B cell (primary cell): ENCODE measurements at regions not wholly inside any gene's neighbourhood (a gene's known extent, or its start where the extent isn't known, plus 50 kb on each side); places are given as distances from the start of the nearest gene placed in this dataset.

Source experiments
- ATAC-seq: fragments of 200-7000 bp; cut with Tn5 transposase; one replicate; pipeline ENCODE4 v1.10.0; 2021; ENCODE audit warnings: low read depth, mild to moderate bottlenecking, moderate number of reproducible peaks, moderate library complexity
- CTCF ChIA-PET: fragments of 350-600 bp; sonication (Branson Sonifier 250); formaldehyde crosslinking; loops from one replicate; lab custom pipeline; 2021; ENCODE audit warnings: antibody characterized with exemption, inconsistent platforms; lab: Charles Lee
- POLR2A ChIA-PET: fragments of 350-600 bp; sonication (Branson Sonifier 250); formaldehyde crosslinking; loops from one replicate; lab custom pipeline; 2021; ENCODE audit warnings: antibody characterized with exemption; lab: Charles Lee
- DNase-seq: peaks from one replicate; pipeline ENCODE4 v3.0.0; 2013
- H2AFZ ChIP-seq: 2 replicates; pipeline ENCODE4 v1.6.1; 2012; ENCODE audit warnings: mild to moderate bottlenecking, low read depth, low read length; ENCODE audit not compliant: insufficient read depth, poor library complexity, severe bottlenecking
- H3K27ac ChIP-seq, 2 donors: 1 replicate in 1 of 2; 2 replicates in 1 of 2; pipeline ENCODE4 v1.5.1; 2012 to 2013; ENCODE audit warnings: low read length in 2 of 2, mild to moderate bottlenecking in 2 of 2, moderate library complexity in 1 of 2
- H3K27me3 ChIP-seq, 4 experiments: fragments of 200-600 bp in 1 of 4; sonication (generic) in 1 of 4; replicated peaks in 1 of 4; 1 replicate in 2 of 4; 2 replicates in 2 of 4; pipeline versions ENCODE4 v1.6.1 to v1.7.0; 2013 to 2016; ENCODE audit warnings: low read length in 3 of 4, mild to moderate bottlenecking in 2 of 4, mixed read lengths in 1 of 4, moderate library complexity in 1 of 4; ENCODE audit not compliant: insufficient read depth in 4 of 4, control insufficient read depth in 3 of 4; ENCODE audit errors: control extremely low read depth in 1 of 4
- H3K36me3 ChIP-seq, 2 experiments: replicated peaks in 1 of 2; 1 replicate in 1 of 2; 2 replicates in 1 of 2; pipeline versions ENCODE4 v1.6.1 to v1.7.1; 2013; ENCODE audit warnings: low read length in 1 of 2; ENCODE audit not compliant: insufficient read depth in 2 of 2, control insufficient read depth in 1 of 2; ENCODE audit errors: control extremely low read depth in 1 of 2, extremely low read depth in 1 of 2
- H3K4me1 ChIP-seq, 2 donors: fragments of 200-600 bp in 1 of 2; sonication (generic) in 1 of 2; 1 replicate in 1 of 2; 2 replicates in 1 of 2; pipeline versions ENCODE4 v1.5.1 to v1.6.1; 2013 to 2017; ENCODE audit warnings: low read length in 2 of 2; ENCODE audit not compliant: control insufficient read depth in 2 of 2, insufficient read depth in 2 of 2
- H3K4me2 ChIP-seq: replicated peaks from 2 replicates; pipeline ENCODE3; 2012; ENCODE audit warnings: mild to moderate bottlenecking, low read depth, low read length; ENCODE audit not compliant: poor library complexity, severe bottlenecking
- H3K4me3 ChIP-seq, 5 experiments: fragments of 200-600 bp in 1 of 5; sonication (generic) in 1 of 5; 1 replicate in 3 of 5; 2 replicates in 2 of 5; pipeline versions ENCODE4 v1.5.1 to v1.7.0; 2011 to 2016; ENCODE audit warnings: low read length in 4 of 5, mild to moderate bottlenecking in 4 of 5, low read depth in 2 of 5, control low read depth in 1 of 5, moderate library complexity in 1 of 5; ENCODE audit not compliant: insufficient read depth in 1 of 5; ENCODE audit errors: control extremely low read depth in 1 of 5, extremely low read depth in 1 of 5
- H3K79me2 ChIP-seq: fragments of 200-600 bp; sonication (generic); one replicate; pipeline ENCODE4 v1.6.0; 2016; ENCODE audit warnings: low read length; ENCODE audit not compliant: control insufficient read depth, insufficient read depth
- H3K9ac ChIP-seq: fragments of 200-600 bp; sonication (generic); 2 replicates; pipeline ENCODE4 v1.6.1; 2017; ENCODE audit warnings: mild to moderate bottlenecking, low read length, moderate library complexity
- H3K9me3 ChIP-seq, 3 donors: one replicate each; pipeline versions ENCODE4 v1.6.1 to v1.7.1; 2013; ENCODE audit warnings: low read length in 2 of 3; ENCODE audit not compliant: control insufficient read depth in 2 of 3, insufficient read depth in 1 of 3; ENCODE audit errors: control extremely low read depth in 1 of 3
- H4K20me1 ChIP-seq: 2 replicates; pipeline ENCODE4 v1.6.0; 2012; ENCODE audit warnings: mild to moderate bottlenecking, low read length; ENCODE audit not compliant: insufficient read depth, control insufficient read depth, poor library complexity, severe bottlenecking
- H3K27ac Mint-ChIP-seq: one replicate; pipeline ENCODE4 v1.8.0; 2021; ENCODE audit warnings: mixed read lengths
- H3K27me3 Mint-ChIP-seq: one replicate; pipeline ENCODE4 v1.8.0; 2021; ENCODE audit warnings: mixed read lengths
- H3K4me1 Mint-ChIP-seq: one replicate; pipeline ENCODE4 v1.8.0; 2021; ENCODE audit warnings: mixed read lengths
- H3K4me3 Mint-ChIP-seq: one replicate; pipeline ENCODE4 v1.8.0; 2021; ENCODE audit warnings: mixed read lengths
- H3K9me3 Mint-ChIP-seq: one replicate; pipeline ENCODE4 v1.8.0; 2022; ENCODE audit warnings: mixed read lengths; ENCODE audit not compliant: insufficient read depth
- CTCF ChIP-seq: fragments of 200-600 bp; IDR thresholded peaks from one replicate; pipeline ENCODE4 v1.8.0; 2022; ENCODE audit warnings: antibody characterized with exemption, mild to moderate bottlenecking
- EZH2 ChIP-seq: IDR thresholded peaks from 2 replicates; pipeline ENCODE4 v1.6.1; 2012; ENCODE audit warnings: borderline replicate concordance, low read depth, mild to moderate bottlenecking, moderate library complexity, low read length; ENCODE audit not compliant: insufficient read depth, poor library complexity, severe bottlenecking
- WGBS: methylation state at CpG from one replicate; pipeline ENCODE4 v1.1.5; 2013; ENCODE audit warnings: missing lambda C conversion rate; ENCODE audit not compliant: insufficient coverage; 5-methylcytosine and 5-hydroxymethylcytosine counted together
- intact Hi-C: fragments of 100-400 bp; cut with micrococcal nuclease; formaldehyde crosslinking; loops from one replicate; pipeline ENCODE4 v1.10.0; 2022

GRCh38 chr6:91087908-91088307, 501.0 kb upstream of the MAP3K7 start:
- Histone ChIP-seq H4K20me1 (no peaks in the 10 kb centered on the region), H3K36me3 (no peaks in the 10 kb centered on the region), H2AFZ (no peak overlapping the region), H3K4me3 (no peak overlapping the region), H3K4me1 (no peaks in the 10 kb centered on the region), H3K79me2 (no peaks in the 10 kb centered on the region), H3K27me3 (no peaks in the 10 kb centered on the region), H3K27ac (no peak overlapping the region), H3K4me2 (no peak overlapping the region), H3K9me3 (no peaks in the 10 kb centered on the region), H3K9ac (no peak overlapping the region)
- TF ChIP-seq EZH2 = no peak
- TF ChIP-seq CTCF = no peak
- H3K27ac Mint-ChIP-seq = no peak overlapping the region
- no peak for ATAC-seq
- POLR2A ChIA-PET = no interaction called here
- no CpG with 5 or more reads among the region's 4 CpGs for WGBS
- H3K27me3 Mint-ChIP-seq = no peaks in the 10 kb centered on the region
- H3K4me1 Mint-ChIP-seq = no peaks in the 10 kb centered on the region
- H3K9me3 Mint-ChIP-seq = no peaks in the 10 kb centered on the region
- H3K4me3 Mint-ChIP-seq = no peak overlapping the region
- CTCF ChIA-PET = no interaction called here
- intact Hi-C loops = no loop called here
- no peak for DNase-seq

- no peaks in the 10 kb centered on the region for H3K9me3 ChIP-seq
- H3K4me2 ChIP-seq = no peak overlapping the region
- Mint-ChIP-seq H3K4me1 (no peaks in the 10 kb centered on the region), H3K27ac (no peak overlapping the region), H3K9me3 (no peaks in the 10 kb centered on the region), H3K27me3 (no peaks in the 10 kb centered on the region), H3K4me3 (no peak overlapping the region)
- no peaks in the 10 kb centered on the region for H3K27me3 ChIP-seq
- ATAC-seq (no peak), DNase-seq (no peak)
- WGBS = 79% methylated on average over 2 of the region's 5 CpGs
- H3K79me2 ChIP-seq = no peaks in the 10 kb centered on the region
- H3K36me3 ChIP-seq = no peaks in the 10 kb centered on the region
- no peak overlapping the region for H3K9ac ChIP-seq
- H2AFZ ChIP-seq = no peak overlapping the region
- H3K4me1 ChIP-seq = no peaks in the 10 kb centered on the region
- H4K20me1 ChIP-seq = no peaks in the 10 kb centered on the region
- ChIA-PET POLR2A (no interaction called here), CTCF (no interaction called here)
- no peak overlapping the region for H3K27ac ChIP-seq
- H3K4me3 ChIP-seq = no peak overlapping the region
- no peak for TF ChIP-seq CTCF
- no peak for TF ChIP-seq EZH2
- intact Hi-C loops = no loop called here
Measured at GRCh38 chr6:91083211-91083610, 496.3 kb upstream of the MAP3K7 start.
